ENCODE measurements at regions not wholly inside any gene's neighbourhood (a gene's known extent, or its start where the extent isn't known, plus 50 kb on each side); places are given as distances from the start of the nearest gene placed in this dataset.

GRCh38 chr2:184357033-184357432, 241.3 kb upstream of the ZNF804A start:
- TF ChIP-seq USF2 (IDR thresholded peaks at IDR 0.05; ENCODE audit: borderline replicate concordance, low read depth, low read length) (no peak), TAF1 (IDR thresholded peaks at IDR 0.05; ENCODE audit: borderline replicate concordance, low read depth, low read length) (no peak), CTCF (IDR thresholded peaks at IDR 0.05) (no peak), GABPA (IDR thresholded peaks at IDR 0.05; ENCODE audit: low read depth) (no peak), SIN3A (IDR thresholded peaks at IDR 0.05; ENCODE audit: borderline replicate concordance, low read depth, low read length) (no peak), POLR2AphosphoS5 (IDR thresholded peaks at IDR 0.05; ENCODE audit: low read depth, low read length) (no peak), GATA2 (CRISPR knock-in tag; IDR thresholded peaks at IDR 0.05) (no peak), EP300 (IDR thresholded peaks at IDR 0.05; ENCODE audit: borderline replicate concordance in 1 of 2, low read depth in 1 of 2, low read length in 1 of 2) (no peak)

All from SK-N-SH (cell line).